HCT116 (cell line): ENCODE measurements at regions not wholly inside any gene's neighbourhood (a gene's known extent, or its start where the extent isn't known, plus 50 kb on each side); places are given as distances from the start of the nearest gene placed in this dataset.

Experiments
- ATAC-seq: fragments of 200-7000 bp; cut with Tn5 transposase; 2 replicates; pipeline ENCODE4 v1.9.1; 2020; ENCODE audit warnings: mild to moderate bottlenecking, moderate library complexity
- BruUV-seq: library from RNA; stranded (reverse); fragments of 400-500 nt; replicated peaks from 2 replicates; lab custom pipeline; 2021; lab: Mats Ljungman, UMichigan
- CTCF ChIA-PET: fragments of 300-600 bp; sonication (Branson Sonifier 250); formaldehyde crosslinking; loops from one replicate; lab custom pipeline; 2021; ENCODE audit warnings: antibody characterized with exemption; lab: Charles Lee
- POLR2A ChIA-PET: fragments of 300-600, 350-600 bp; sonication (Branson Sonifier 250); formaldehyde crosslinking; loops from one replicate; lab custom pipeline; 2021; ENCODE audit warnings: antibody characterized with exemption; lab: Charles Lee
- RAD21 ChIA-PET, 2 experiments: fragments of 300-600 bp; sonication (Branson Sonifier 250); formaldehyde crosslinking; loops; one replicate each; lab custom pipeline; 2023; ENCODE audit warnings: low total read pairs in 2 of 2; ENCODE audit not compliant: uncharacterized antibody in 2 of 2, unreplicated experiment in 2 of 2, low non-redundant PET in 1 of 2; lab: Charles Lee
- DNase-seq: peaks from one replicate; pipeline ENCODE4 v3.0.0-alpha.2; 2010; ENCODE audit warnings: low read depth, low spot score
- H2AFZ ChIP-seq: fragments of 200-600 bp; shearing (Covaris generic), sonication (generic); 2 replicates; pipeline ENCODE4 v1.6.1; 2017; ENCODE audit warnings: low read depth, mixed run types, mixed read lengths, antibody characterized with exemption, low read length; ENCODE audit not compliant: poor library complexity, severe bottlenecking
- H3K27ac ChIP-seq: 2 replicates; pipeline ENCODE4 v1.5.1; 2012; ENCODE audit warnings: low read depth, low read length
- H3K27me3 ChIP-seq: fragments of 200-600 bp; sonication (generic); 2 replicates; pipeline ENCODE4 v1.6.1; 2016; ENCODE audit warnings: mixed run types, low read length, mixed read lengths; ENCODE audit not compliant: insufficient read depth
- H3K36me3 ChIP-seq, 2 experiments: fragments of 200-500 bp in 1 of 2; fragments of 200-600 bp in 1 of 2; sonication (Bioruptor generic) in 1 of 2; sonication (generic) in 1 of 2; 2 replicates each; pipeline versions ENCODE4 v1.5.1 to v1.6.1; 2014 to 2016; ENCODE audit warnings: low read length in 2 of 2, inconsistent platforms in 1 of 2, mixed read lengths in 1 of 2, mixed run types in 1 of 2; ENCODE audit not compliant: insufficient read depth in 2 of 2, control insufficient read depth in 1 of 2
- H3K4me1 ChIP-seq, 2 experiments: fragments of 200-600 bp in 1 of 2; sonication (generic) in 1 of 2; 2 replicates each; pipeline versions ENCODE4 v1.5.1 to v1.6.1; 2012 to 2017; ENCODE audit warnings: low read length in 2 of 2, inconsistent platforms in 1 of 2, mild to moderate bottlenecking in 1 of 2, mixed read lengths in 1 of 2, mixed run types in 1 of 2, moderate library complexity in 1 of 2; ENCODE audit not compliant: insufficient read depth in 2 of 2, control insufficient read depth in 1 of 2
- H3K4me2 ChIP-seq: fragments of 200-600 bp; sonication (generic); 2 replicates; pipeline ENCODE4 v1.6.1; 2017; ENCODE audit warnings: mixed run types, low read length, mixed read lengths
- H3K4me3 ChIP-seq, 2 experiments: fragments of 200-600 bp in 1 of 2; sonication (generic) in 1 of 2; replicated peaks in 1 of 2; 2 replicates each; pipeline ENCODE4 v1.5.1; 2011 to 2016; ENCODE audit warnings: low read length in 2 of 2, control low read depth in 1 of 2, low read depth in 1 of 2, mild to moderate bottlenecking in 1 of 2, mixed read lengths in 1 of 2, mixed run types in 1 of 2
- H3K79me2 ChIP-seq: fragments of 200-600 bp; sonication (generic); 2 replicates; pipeline ENCODE4 v1.6.1; 2017; ENCODE audit warnings: mild to moderate bottlenecking, mixed run types, low read length, moderate library complexity, mixed read lengths; ENCODE audit not compliant: insufficient read depth
- H3K9ac ChIP-seq: fragments of 200-600 bp; sonication (generic); 2 replicates; pipeline ENCODE4 v1.6.1; 2016; ENCODE audit warnings: low read length, mixed read lengths
- H3K9me2 ChIP-seq: fragments of 200-600 bp; sonication (generic), shearing (Covaris generic); 2 replicates; pipeline ENCODE4 v1.6.1; 2017; ENCODE audit warnings: mixed run types, mild to moderate bottlenecking, moderate library complexity; ENCODE audit not compliant: insufficient read depth
- H3K9me3 ChIP-seq, 2 experiments: fragments of 200-500 bp in 1 of 2; fragments of 200-600 bp in 1 of 2; sonication (Bioruptor generic) in 1 of 2; sonication (generic) in 1 of 2; 2 replicates each; pipeline ENCODE4 v1.6.1; 2014 to 2017; ENCODE audit warnings: low read length in 2 of 2, mixed read lengths in 2 of 2, inconsistent platforms in 1 of 2, low read depth in 1 of 2, mild to moderate bottlenecking in 1 of 2, mixed run types in 1 of 2, moderate library complexity in 1 of 2; ENCODE audit not compliant: control insufficient read depth in 1 of 2, insufficient read depth in 1 of 2
- H4K20me1 ChIP-seq: fragments of 200-600 bp; sonication (generic), shearing (Covaris generic); 2 replicates; pipeline ENCODE4 v1.6.1; 2017; ENCODE audit warnings: mixed run types, mild to moderate bottlenecking, moderate library complexity; ENCODE audit not compliant: insufficient read depth
- CBX3 ChIP-seq: IDR thresholded peaks from 2 replicates; pipeline ENCODE4 v1.6.1; 2012; ENCODE audit warnings: low read depth
- CEBPB ChIP-seq: IDR thresholded peaks from 2 replicates; pipeline ENCODE4 v1.6.1; 2012; ENCODE audit warnings: low read depth
- ELF1 ChIP-seq: IDR thresholded peaks from 2 replicates; pipeline ENCODE4 v1.6.1; 2012; ENCODE audit warnings: low read depth, borderline replicate concordance
- EZH2 ChIP-seq: fragments of 200-600 bp; sonication (generic); IDR thresholded peaks from 2 replicates; pipeline ENCODE4 v1.6.1; 2017; ENCODE audit warnings: antibody characterized with exemption, mixed run types
- EZH2phosphoT487 ChIP-seq: fragments of 200-600 bp; IDR thresholded peaks from 2 replicates; pipeline ENCODE4 v1.6.1; 2018; ENCODE audit warnings: antibody characterized with exemption, borderline replicate concordance
- FOSL1 ChIP-seq: IDR thresholded peaks from 2 replicates; pipeline ENCODE4 v1.6.1; 2012; ENCODE audit warnings: low read depth
- POLR2A ChIP-seq: IDR thresholded peaks from 2 replicates; pipeline ENCODE4 v1.7.0; 2011; ENCODE audit warnings: borderline replicate concordance; ENCODE audit not compliant: insufficient read depth, insufficient read length; ENCODE audit errors: extremely low read depth
- RAD21 ChIP-seq: IDR thresholded peaks from 2 replicates; pipeline ENCODE4 v1.6.1; 2012; ENCODE audit warnings: low read depth, mild to moderate bottlenecking
- SIN3A ChIP-seq: IDR thresholded peaks from 2 replicates; pipeline ENCODE4 v1.6.1; 2012; ENCODE audit warnings: low read depth
- SP1 ChIP-seq: IDR thresholded peaks from 2 replicates; pipeline ENCODE4 v1.6.1; 2012; ENCODE audit warnings: low read depth
- SRF ChIP-seq: IDR thresholded peaks from 2 replicates; pipeline ENCODE4 v1.6.1; 2012; ENCODE audit warnings: low read depth
- ZFX ChIP-seq: fragments of 450-650 bp; IDR thresholded peaks from 2 replicates; pipeline ENCODE4 v1.6.1; 2017
- intact Hi-C: fragments of 100-400 bp; cut with micrococcal nuclease; formaldehyde crosslinking; loops from 2 replicates; pipeline ENCODE4 v1.10.0; 2022
- TF ChIP-seq, protein P1 (sequence below): IDR thresholded peaks from 2 replicates; pipeline ENCODE4 v1.6.1; 2012; ENCODE audit warnings: low read depth

DNA sequence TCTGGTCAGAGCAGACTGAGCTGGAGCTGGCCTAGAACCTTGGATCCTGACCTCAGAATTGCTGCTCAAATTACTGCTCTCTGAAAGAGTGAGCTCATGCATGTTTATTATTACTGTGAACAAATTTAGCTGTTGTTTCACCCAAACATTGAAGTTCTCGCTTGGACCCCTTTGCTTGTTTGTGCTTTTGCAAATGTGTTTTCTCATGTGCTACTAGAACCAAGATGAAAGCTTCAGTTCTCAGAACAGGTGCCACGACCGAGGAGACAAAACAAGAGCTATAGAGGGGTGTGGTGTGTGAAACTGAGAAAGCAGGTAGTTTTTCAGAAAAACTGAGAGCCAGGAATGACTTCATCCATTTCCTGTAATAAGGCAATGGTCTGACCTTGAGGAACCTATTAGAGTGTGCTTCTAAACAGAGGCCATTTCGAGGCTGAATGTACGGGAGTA, 50.0 kb upstream of the ESR1 start:
- intact Hi-C loops: no loop called here
- Histone ChIP-seq H3K27ac (no peak overlapping the region), H3K9ac (no peak overlapping the region), H3K9me2 (no peaks in the 10 kb centered on the region), H2AFZ (no peak overlapping the region), H3K36me3 (no peaks in the 10 kb centered on the region), H3K4me2 (no peak overlapping the region), H3K79me2 (no peaks in the 10 kb centered on the region), H4K20me1 (no peaks in the 10 kb centered on the region), H3K27me3 (no peaks in the 10 kb centered on the region), H3K4me3 (no peak overlapping the region), H3K9me3 (no peaks in the 10 kb centered on the region), H3K4me1 (no peaks in the 10 kb centered on the region)
- ChIA-PET RAD21 (no interaction called here), POLR2A (no interaction called here), CTCF (no interaction called here)
- ATAC-seq (no peak), DNase-seq (no peak)
- no TSS peak for BruUV-seq
- TF ChIP-seq POLR2A: no peak
- no peak for TF ChIP-seq CBX3
- TF ChIP-seq RAD21: no peak
- no peak for TF ChIP-seq SP1
- TF ChIP-seq EZH2: no peak
- TF ChIP-seq CEBPB: no peak
- TF ChIP-seq, protein P1, sequence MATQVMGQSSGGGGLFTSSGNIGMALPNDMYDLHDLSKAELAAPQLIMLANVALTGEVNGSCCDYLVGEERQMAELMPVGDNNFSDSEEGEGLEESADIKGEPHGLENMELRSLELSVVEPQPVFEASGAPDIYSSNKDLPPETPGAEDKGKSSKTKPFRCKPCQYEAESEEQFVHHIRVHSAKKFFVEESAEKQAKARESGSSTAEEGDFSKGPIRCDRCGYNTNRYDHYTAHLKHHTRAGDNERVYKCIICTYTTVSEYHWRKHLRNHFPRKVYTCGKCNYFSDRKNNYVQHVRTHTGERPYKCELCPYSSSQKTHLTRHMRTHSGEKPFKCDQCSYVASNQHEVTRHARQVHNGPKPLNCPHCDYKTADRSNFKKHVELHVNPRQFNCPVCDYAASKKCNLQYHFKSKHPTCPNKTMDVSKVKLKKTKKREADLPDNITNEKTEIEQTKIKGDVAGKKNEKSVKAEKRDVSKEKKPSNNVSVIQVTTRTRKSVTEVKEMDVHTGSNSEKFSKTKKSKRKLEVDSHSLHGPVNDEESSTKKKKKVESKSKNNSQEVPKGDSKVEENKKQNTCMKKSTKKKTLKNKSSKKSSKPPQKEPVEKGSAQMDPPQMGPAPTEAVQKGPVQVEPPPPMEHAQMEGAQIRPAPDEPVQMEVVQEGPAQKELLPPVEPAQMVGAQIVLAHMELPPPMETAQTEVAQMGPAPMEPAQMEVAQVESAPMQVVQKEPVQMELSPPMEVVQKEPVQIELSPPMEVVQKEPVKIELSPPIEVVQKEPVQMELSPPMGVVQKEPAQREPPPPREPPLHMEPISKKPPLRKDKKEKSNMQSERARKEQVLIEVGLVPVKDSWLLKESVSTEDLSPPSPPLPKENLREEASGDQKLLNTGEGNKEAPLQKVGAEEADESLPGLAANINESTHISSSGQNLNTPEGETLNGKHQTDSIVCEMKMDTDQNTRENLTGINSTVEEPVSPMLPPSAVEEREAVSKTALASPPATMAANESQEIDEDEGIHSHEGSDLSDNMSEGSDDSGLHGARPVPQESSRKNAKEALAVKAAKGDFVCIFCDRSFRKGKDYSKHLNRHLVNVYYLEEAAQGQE: no peak
- TF ChIP-seq EZH2phosphoT487: no peak
- TF ChIP-seq SRF: no peak
- TF ChIP-seq ELF1: no peak
- TF ChIP-seq FOSL1: no peak
- TF ChIP-seq SIN3A: no peak
- no peak for TF ChIP-seq ZFX
